ENCODE measurements at regions not wholly inside any gene's neighbourhood (a gene's known extent, or its start where the extent isn't known, plus 50 kb on each side); places are given as distances from the start of the nearest gene placed in this dataset.

DNA sequence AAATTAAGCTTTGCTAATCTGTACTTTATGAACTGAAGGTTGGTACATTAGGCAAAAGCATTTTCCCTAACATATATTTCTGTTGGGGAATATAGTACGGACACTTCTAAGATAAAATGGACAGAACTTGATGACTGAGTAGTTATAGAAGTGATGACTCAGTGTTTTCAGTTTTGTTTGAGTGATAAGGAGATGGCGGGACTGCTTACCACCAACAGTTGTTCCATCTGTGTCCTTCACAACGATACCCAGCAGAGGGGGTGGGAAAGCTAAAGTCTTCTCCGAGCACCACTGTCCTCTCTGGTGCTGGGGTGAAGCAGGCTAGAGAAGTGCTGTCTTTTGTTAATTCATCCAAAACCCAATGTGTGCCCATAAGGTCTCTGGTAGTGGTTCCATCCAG lies 195.8 kb downstream of the CD47 start:
- TF ChIP-seq EZH2 (IDR thresholded peaks at IDR 0.05; ENCODE audit: insufficient read depth, poor library complexity, severe bottlenecking) (no peak), EZH2phosphoT487 (IDR thresholded peaks at IDR 0.05; ENCODE audit: insufficient read depth, low read depth) (no peak)
